NB4 (cell line): ENCODE measurements at regions not wholly inside any gene's neighbourhood (a gene's known extent, or its start where the extent isn't known, plus 50 kb on each side); places are given as distances from the start of the nearest gene placed in this dataset.

ENCODE experiments used
- DNase-seq: peaks from one replicate; pipeline ENCODE4 v3.0.0; 2010; ENCODE audit warnings: low read depth
- H3K4me3 ChIP-seq: one replicate; pipeline ENCODE4 v1.5.1; 2011; ENCODE audit warnings: mild to moderate bottlenecking, low read depth, low read length, moderate library complexity
- MYC ChIP-seq: IDR thresholded peaks from 2 replicates; pipeline ENCODE4 v1.6.1; 2011; ENCODE audit warnings: low read depth, low read length
- POLR2A ChIP-seq: IDR thresholded peaks from 2 replicates; pipeline ENCODE4 v1.6.1; 2011; ENCODE audit warnings: mild to moderate bottlenecking; ENCODE audit not compliant: insufficient read length; ENCODE audit errors: extremely low read depth
- TF ChIP-seq, protein P1 (sequence below): IDR thresholded peaks from 2 replicates; pipeline ENCODE4 v1.6.1; 2011; ENCODE audit warnings: low read depth, low read length
- TF ChIP-seq, protein P2 (sequence below): IDR thresholded peaks from one replicate; pipeline ENCODE4 v1.5.1; 2012; ENCODE audit warnings: low read depth, low read length

DNA sequence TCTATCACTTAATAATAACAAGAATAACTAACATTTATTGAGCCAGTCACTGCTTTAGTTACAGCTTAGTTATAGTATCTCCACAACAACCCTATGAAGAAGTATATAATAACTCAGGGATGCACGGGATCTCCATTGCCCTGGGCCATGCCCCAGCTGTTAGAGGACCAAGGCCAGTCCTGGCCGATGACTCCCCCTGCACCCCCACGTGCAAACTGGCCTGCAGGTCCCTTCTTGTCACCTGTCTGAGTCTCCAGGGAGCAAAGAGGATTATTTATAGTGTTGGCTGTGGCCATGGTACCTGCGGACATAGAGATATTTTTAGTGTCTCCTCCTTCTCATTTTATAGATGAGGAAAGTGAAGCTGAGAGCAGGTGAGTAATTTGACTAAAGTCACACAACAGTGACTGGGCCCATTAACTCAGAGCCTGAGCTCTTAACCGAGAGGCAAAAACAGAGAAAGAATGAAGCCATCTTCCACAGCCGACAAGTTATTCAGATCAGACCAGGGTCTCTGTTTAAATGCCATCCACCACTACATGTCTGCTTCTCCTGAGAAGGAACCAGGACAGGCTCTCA, 94.4 kb downstream of the TMEM215 start:
- H3K4me3 ChIP-seq: no peak overlapping the region
- DNase-seq: no peak
- TF ChIP-seq POLR2A (no peak), MYC (no peak)
- TF ChIP-seq, protein P1, sequence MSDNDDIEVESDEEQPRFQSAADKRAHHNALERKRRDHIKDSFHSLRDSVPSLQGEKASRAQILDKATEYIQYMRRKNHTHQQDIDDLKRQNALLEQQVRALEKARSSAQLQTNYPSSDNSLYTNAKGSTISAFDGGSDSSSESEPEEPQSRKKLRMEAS: no peak
- TF ChIP-seq, protein P2, sequence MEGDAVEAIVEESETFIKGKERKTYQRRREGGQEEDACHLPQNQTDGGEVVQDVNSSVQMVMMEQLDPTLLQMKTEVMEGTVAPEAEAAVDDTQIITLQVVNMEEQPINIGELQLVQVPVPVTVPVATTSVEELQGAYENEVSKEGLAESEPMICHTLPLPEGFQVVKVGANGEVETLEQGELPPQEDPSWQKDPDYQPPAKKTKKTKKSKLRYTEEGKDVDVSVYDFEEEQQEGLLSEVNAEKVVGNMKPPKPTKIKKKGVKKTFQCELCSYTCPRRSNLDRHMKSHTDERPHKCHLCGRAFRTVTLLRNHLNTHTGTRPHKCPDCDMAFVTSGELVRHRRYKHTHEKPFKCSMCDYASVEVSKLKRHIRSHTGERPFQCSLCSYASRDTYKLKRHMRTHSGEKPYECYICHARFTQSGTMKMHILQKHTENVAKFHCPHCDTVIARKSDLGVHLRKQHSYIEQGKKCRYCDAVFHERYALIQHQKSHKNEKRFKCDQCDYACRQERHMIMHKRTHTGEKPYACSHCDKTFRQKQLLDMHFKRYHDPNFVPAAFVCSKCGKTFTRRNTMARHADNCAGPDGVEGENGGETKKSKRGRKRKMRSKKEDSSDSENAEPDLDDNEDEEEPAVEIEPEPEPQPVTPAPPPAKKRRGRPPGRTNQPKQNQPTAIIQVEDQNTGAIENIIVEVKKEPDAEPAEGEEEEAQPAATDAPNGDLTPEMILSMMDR: no peak

DNA sequence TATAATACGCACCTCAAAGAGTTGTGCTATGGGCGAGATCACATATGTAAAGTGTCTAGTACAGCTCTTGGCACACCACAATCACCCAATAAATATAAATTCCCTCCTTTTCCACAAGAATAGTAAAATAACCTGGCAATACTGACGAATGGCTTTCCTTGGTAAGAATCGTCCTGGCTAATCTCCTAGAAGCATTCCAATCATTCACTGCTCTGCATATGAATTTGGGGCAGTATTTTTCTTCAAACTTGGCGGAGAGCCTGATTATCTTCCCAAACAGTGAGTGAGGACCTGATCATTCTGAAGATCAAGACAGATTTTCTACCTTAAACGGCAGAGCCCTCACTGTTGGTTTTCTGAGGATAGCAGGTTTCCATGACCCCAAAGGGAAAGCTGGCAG, 96.0 kb downstream of the TMEM215 start:
- DNase-seq: no peak
- TF ChIP-seq POLR2A (no peak), MYC (no peak)
- TF ChIP-seq, protein P1: no peak
- TF ChIP-seq, protein P2: no peak
- H3K4me3 ChIP-seq: no peak overlapping the region

DNA sequence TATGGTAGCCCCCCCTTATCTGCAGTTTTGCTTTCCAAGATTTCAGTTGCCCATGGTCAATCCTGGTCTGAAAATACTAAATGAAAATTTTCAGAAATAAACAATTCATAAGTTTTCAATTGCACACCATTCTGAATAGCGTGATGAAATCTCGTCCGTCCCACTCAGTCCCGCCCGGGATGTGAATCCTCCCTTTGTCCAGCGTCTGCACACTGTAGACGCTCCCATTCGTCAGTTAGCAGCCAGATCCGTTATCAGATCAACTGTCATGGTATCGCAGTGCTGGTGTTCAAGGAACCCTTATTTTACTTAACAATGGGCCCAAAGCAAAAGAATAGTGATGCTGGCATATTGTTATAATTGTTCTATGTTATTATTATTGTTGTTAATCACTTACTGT, 98.6 kb downstream of the TMEM215 start:
- DNase-seq: no peak
- H3K4me3 ChIP-seq: no peak overlapping the region
- TF ChIP-seq, protein P1: no peak
- TF ChIP-seq, protein P2: no peak
- TF ChIP-seq POLR2A: no peak
- TF ChIP-seq MYC: no peak

DNA sequence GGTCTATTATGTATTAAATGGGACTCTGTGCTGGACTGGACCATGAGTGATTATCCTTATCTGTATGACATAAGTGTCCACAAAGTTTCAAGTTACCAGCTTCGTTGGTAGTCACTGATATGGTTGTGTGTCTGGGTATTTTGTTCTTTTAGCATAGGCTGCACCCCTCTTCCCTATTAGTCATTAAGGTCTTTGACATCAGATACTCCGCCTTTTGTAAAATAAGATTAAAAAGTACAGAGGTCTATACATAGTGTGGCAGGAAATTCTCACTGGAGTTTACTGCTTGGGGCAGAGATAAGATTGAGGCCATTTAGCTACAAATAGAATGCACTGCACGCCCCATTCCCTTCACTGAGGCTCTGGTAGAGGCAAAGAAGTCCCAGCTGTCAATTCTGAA, 99.4 kb downstream of the TMEM215 start:
- no peak for DNase-seq
- TF ChIP-seq, protein P1: no peak
- TF ChIP-seq MYC: no peak
- TF ChIP-seq, protein P2: no peak
- no peak for TF ChIP-seq POLR2A
- H3K4me3 ChIP-seq: no peak overlapping the region

DNA sequence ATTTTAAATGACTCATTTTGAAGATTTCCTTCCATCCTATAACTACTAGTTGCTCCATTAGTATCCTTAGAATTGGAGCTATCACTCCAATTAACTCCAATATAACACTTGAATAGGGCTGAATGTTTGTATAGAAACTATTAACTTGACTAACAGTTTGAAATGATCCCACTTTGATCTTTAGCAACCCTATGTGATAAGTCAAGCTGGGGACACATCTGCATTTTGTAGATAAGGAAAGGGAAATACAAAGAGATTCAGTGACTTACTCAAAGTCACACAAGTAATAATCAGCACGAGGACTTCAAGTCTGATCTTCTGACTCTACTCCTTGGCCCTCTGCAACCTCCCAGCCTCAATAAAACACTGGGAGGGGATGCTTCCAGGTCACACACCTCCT, 101.1 kb downstream of the TMEM215 start:
- H3K4me3 ChIP-seq: no peak overlapping the region
- DNase-seq: no peak
- TF ChIP-seq, protein P2: no peak
- TF ChIP-seq POLR2A: no peak
- TF ChIP-seq, protein P1: no peak
- no peak for TF ChIP-seq MYC
